GM19463 (cell line): ENCODE measurements at regions not wholly inside any gene's neighbourhood (a gene's known extent, or its start where the extent isn't known, plus 50 kb on each side); places are given as distances from the start of the nearest gene placed in this dataset.

ENCODE experiments used
- ATAC-seq: cut with Tn5 transposase; IDR thresholded peaks from one replicate; pipeline ENCODE4 v1.9.1; 2021; ENCODE audit warnings: mild to moderate bottlenecking, moderate library complexity; ENCODE audit not compliant: unreplicated experiment

GRCh38 chr2:29974086-29974485 is 52.7 kb upstream of the ALK start:
- ATAC-seq: no peak

- no peak for ATAC-seq
Observed at GRCh38 chr2:29977284-29977683, 55.9 kb upstream of the ALK start.

GRCh38 chr2:29981402-29981801 is 60.0 kb upstream of the ALK start:
- ATAC-seq: no peak

GRCh38 chr2:29983308-29983707 is 61.9 kb upstream of the ALK start:
- no peak for ATAC-seq

- ATAC-seq: no peak
Observed at GRCh38 chr2:29987146-29987545, 65.8 kb upstream of the ALK start.

GRCh38 chr2:29990129-29990528 is 68.7 kb upstream of the ALK start:
- no peak for ATAC-seq

- no peak for ATAC-seq
Observed at GRCh38 chr2:29991086-29991485, 69.7 kb upstream of the ALK start.

- no peak for ATAC-seq
Observed at GRCh38 chr2:29995241-29995640, 73.9 kb upstream of the ALK start.

- ATAC-seq: no peak
Observed at GRCh38 chr2:30003128-30003527, 81.7 kb upstream of the ALK start.

GRCh38 chr2:30022444-30023071 is 101.2 kb upstream of the ALK start:
- peak; percentile 70 for ATAC-seq

- no peak for ATAC-seq
Observed at GRCh38 chr2:30024281-30024680, 102.9 kb upstream of the ALK start.

GRCh38 chr2:30026091-30027055 is 105.0 kb upstream of the ALK start:
- no peak for ATAC-seq

- no peak for ATAC-seq
Observed at GRCh38 chr2:30029804-30030203, 108.4 kb upstream of the ALK start.

- ATAC-seq: no peak
Observed at GRCh38 chr2:30030361-30030760, 109.0 kb upstream of the ALK start.

GRCh38 chr2:30031184-30031583 is 109.8 kb upstream of the ALK start:
- ATAC-seq: no peak

GRCh38 chr2:30034052-30034775 is 112.6 kb upstream of the YPEL5 start:
- no peak for ATAC-seq

GRCh38 chr2:30037016-30037415 is 109.8 kb upstream of the YPEL5 start:
- no peak for ATAC-seq

GRCh38 chr2:30038419-30038818 is 108.4 kb upstream of the YPEL5 start:
- ATAC-seq: no peak

- ATAC-seq: no peak
Observed at GRCh38 chr2:30039101-30039500, 107.7 kb upstream of the YPEL5 start.

GRCh38 chr2:30040147-30040546 is 106.7 kb upstream of the YPEL5 start:
- no peak for ATAC-seq

- ATAC-seq: no peak
Observed at GRCh38 chr2:30041884-30042283, 104.9 kb upstream of the YPEL5 start.

GRCh38 chr2:30046396-30046795 is 100.4 kb upstream of the YPEL5 start:
- ATAC-seq: no peak
